NB4 (cell line): ENCODE measurements at regions not wholly inside any gene's neighbourhood (a gene's known extent, or its start where the extent isn't known, plus 50 kb on each side); places are given as distances from the start of the nearest gene placed in this dataset.

Source experiments
- DNase-seq: peaks from one replicate; pipeline ENCODE4 v3.0.0; 2010; ENCODE audit warnings: low read depth
- H3K4me3 ChIP-seq: one replicate; pipeline ENCODE4 v1.5.1; 2011; ENCODE audit warnings: mild to moderate bottlenecking, low read depth, low read length, moderate library complexity
- CTCF ChIP-seq: IDR thresholded peaks from one replicate; pipeline ENCODE4 v1.5.1; 2012; ENCODE audit warnings: low read depth, low read length
- MYC ChIP-seq: IDR thresholded peaks from 2 replicates; pipeline ENCODE4 v1.6.1; 2011; ENCODE audit warnings: low read depth, low read length
- POLR2A ChIP-seq: IDR thresholded peaks from 2 replicates; pipeline ENCODE4 v1.6.1; 2011; ENCODE audit warnings: mild to moderate bottlenecking; ENCODE audit not compliant: insufficient read length; ENCODE audit errors: extremely low read depth
- TF ChIP-seq, protein P1 (sequence below): IDR thresholded peaks from 2 replicates; pipeline ENCODE4 v1.6.1; 2011; ENCODE audit warnings: low read depth, low read length

GRCh38 chr6:98452685-98453084, 381.7 kb upstream of the POU3F2 start:
- H3K4me3 ChIP-seq = no peak overlapping the region
- TF ChIP-seq CTCF = no peak
- TF ChIP-seq, protein P1, sequence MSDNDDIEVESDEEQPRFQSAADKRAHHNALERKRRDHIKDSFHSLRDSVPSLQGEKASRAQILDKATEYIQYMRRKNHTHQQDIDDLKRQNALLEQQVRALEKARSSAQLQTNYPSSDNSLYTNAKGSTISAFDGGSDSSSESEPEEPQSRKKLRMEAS = no peak
- no peak for TF ChIP-seq POLR2A
- no peak for TF ChIP-seq MYC
- DNase-seq = no peak

- H3K4me3 ChIP-seq = no peak overlapping the region
- DNase-seq = no peak
- TF ChIP-seq MYC (no peak), CTCF (no peak), POLR2A (no peak)
- TF ChIP-seq, protein P1 = no peak
These were observed 379.5 kb upstream of the POU3F2 start for GRCh38 chr6:98454809-98455322.

GRCh38 chr6:98458708-98459107, 375.7 kb upstream of the POU3F2 start:
- no peak for DNase-seq
- H3K4me3 ChIP-seq = no peak overlapping the region
- TF ChIP-seq, protein P1 = no peak
- TF ChIP-seq MYC (no peak), POLR2A (no peak), CTCF (no peak)

DNA sequence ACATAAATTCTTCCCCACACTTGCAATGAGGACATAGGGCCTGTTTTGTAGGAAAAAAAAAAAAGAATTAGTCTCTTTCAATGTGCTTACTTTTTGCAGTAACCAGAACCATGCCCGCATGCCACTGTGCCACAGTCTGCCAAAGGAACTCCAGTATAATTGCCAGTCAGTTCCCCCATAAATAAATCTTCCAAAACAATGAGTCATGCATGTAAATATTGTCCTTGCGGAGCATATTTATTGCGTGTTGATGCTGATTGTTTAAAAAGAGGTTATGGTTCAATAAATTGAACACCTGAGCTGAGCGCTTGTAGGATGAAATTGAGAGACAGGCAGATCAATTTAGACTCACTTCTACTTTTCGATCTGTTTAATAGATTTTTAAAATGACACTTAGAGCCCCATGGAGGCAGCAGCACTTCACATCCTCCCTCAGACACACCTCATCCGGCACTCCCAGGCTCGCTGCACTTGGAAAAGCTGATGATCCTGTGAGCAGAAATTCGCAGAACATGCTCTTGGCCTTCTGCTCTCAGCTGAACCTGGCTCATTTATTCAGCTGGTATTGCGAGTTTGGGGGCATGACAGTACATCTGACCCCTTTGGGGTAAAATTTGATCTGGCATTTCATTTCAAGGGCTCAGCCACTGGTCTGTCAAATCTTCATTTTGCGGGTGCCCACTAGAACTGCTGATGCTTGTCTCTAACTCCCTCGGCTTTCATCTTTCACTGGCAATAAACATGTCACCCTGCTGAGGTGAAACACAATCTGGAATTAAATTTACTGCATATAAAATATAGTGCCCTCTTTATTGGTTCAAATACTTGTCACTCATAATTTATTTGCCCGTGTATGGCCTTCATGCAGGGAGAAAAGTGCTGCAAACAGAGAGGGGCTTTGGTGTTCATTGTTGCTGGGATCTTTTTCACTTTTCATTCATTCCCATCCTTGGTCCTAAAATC, 371.1 kb upstream of the POU3F2 start:
- TF ChIP-seq CTCF (no peak), MYC (no peak), POLR2A (no peak)
- TF ChIP-seq, protein P1 = no peak
- no peak for DNase-seq

DNA sequence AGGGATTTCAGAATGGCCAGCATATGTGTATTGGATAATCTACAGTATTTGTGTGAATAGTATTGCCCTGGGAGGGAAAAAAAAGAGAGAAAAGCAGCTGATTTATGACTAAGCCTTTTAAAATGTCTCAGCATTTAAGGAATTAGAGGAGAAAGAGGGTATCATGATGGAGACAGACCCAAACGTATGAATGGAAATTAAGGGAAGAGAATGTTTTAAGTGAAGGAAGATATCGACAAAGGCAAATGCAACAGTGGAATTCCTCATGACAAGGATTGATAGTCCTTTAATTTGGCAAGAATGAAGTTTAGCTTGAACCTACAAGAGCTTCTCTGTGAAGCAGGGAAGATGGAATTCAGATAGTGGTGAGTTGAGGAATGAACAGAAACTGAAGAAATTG, 367.3 kb upstream of the POU3F2 start:
- DNase-seq = no peak
- H3K4me3 ChIP-seq = no peak overlapping the region
- TF ChIP-seq MYC = no peak
- no peak for TF ChIP-seq CTCF
- TF ChIP-seq, protein P1 = no peak
- TF ChIP-seq POLR2A = no peak

More for the DNA sequence above, 371.1 kb upstream of the POU3F2 start:
- H3K4me3 ChIP-seq = no peak overlapping the region
